ENCODE measurements at regions not wholly inside any gene's neighbourhood (a gene's known extent, or its start where the extent isn't known, plus 50 kb on each side); places are given as distances from the start of the nearest gene placed in this dataset.

- TF ChIP-seq CTCF (IDR thresholded peaks at IDR 0.05; ENCODE audit: poor library complexity, severe bottlenecking) = no peak
- no peak for TF ChIP-seq EP300 (conservative IDR thresholded peaks at IDR 0.05; ENCODE audit: poor library complexity, severe bottlenecking)
- TF ChIP-seq SMC3 (conservative IDR thresholded peaks at IDR 0.05; ENCODE audit: poor library complexity) = no peak
- no peak for TF ChIP-seq POLR2AphosphoS5 (IDR thresholded peaks at IDR 0.05)
- TF ChIP-seq EZH2 (IDR thresholded peaks at IDR 0.05; ENCODE audit: borderline replicate concordance, insufficient read depth, low read length, poor library complexity, severe bottlenecking) = no peak
- TF ChIP-seq RAD21 (conservative IDR thresholded peaks at IDR 0.05) = no peak
- no peak for TF ChIP-seq TAF1 (IDR thresholded peaks at IDR 0.05; ENCODE audit: low read depth)
- no peak for TF ChIP-seq REST (IDR thresholded peaks at IDR 0.05; ENCODE audit: borderline replicate concordance)
- no peak for TF ChIP-seq MXI1 (conservative IDR thresholded peaks at IDR 0.05; ENCODE audit: poor library complexity, severe bottlenecking)
Observed at GRCh38 chr5:165310031-165310430, 1804.6 kb downstream of the MAT2B start.
